ENCODE measurements at regions not wholly inside any gene's neighbourhood (a gene's known extent, or its start where the extent isn't known, plus 50 kb on each side); places are given as distances from the start of the nearest gene placed in this dataset.

- no peak for TF ChIP-seq POLR2A (IDR thresholded peaks at IDR 0.05)
- TF ChIP-seq POLR2AphosphoS5 (IDR thresholded peaks at IDR 0.05), result no peak
- no peak for TF ChIP-seq EP300 (IDR thresholded peaks at IDR 0.05)
- TF ChIP-seq, protein P1, sequence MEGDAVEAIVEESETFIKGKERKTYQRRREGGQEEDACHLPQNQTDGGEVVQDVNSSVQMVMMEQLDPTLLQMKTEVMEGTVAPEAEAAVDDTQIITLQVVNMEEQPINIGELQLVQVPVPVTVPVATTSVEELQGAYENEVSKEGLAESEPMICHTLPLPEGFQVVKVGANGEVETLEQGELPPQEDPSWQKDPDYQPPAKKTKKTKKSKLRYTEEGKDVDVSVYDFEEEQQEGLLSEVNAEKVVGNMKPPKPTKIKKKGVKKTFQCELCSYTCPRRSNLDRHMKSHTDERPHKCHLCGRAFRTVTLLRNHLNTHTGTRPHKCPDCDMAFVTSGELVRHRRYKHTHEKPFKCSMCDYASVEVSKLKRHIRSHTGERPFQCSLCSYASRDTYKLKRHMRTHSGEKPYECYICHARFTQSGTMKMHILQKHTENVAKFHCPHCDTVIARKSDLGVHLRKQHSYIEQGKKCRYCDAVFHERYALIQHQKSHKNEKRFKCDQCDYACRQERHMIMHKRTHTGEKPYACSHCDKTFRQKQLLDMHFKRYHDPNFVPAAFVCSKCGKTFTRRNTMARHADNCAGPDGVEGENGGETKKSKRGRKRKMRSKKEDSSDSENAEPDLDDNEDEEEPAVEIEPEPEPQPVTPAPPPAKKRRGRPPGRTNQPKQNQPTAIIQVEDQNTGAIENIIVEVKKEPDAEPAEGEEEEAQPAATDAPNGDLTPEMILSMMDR (IDR thresholded peaks at IDR 0.05), result no peak
- intact Hi-C loops (cut with DNase I), result no loop called here
- Histone ChIP-seq H3K36me3 (no peaks in the 10 kb centered on the region), H3K27ac (no peak overlapping the region), H3K4me1 (no peaks in the 10 kb centered on the region), H3K27me3 (no peaks in the 10 kb centered on the region), H3K4me3 (no peak overlapping the region), H3K9me3 (no peaks in the 10 kb centered on the region)
- WGBS, 2 donors, result 54 to 72% methylated on average over 3 of the region's 3 CpGs
- DNase-seq, result no peak
Observed at GRCh38 chr1:187442603-187443002, 613.9 kb downstream of the PLA2G4A start.

- H3K36me3 ChIP-seq, result no peaks in the 10 kb centered on the region
- no peak overlapping the region for H3K4me3 ChIP-seq
- TF ChIP-seq POLR2A (IDR thresholded peaks at IDR 0.05) (no peak), EP300 (IDR thresholded peaks at IDR 0.05) (no peak), POLR2AphosphoS5 (IDR thresholded peaks at IDR 0.05) (no peak)
- TF ChIP-seq, protein P1 (IDR thresholded peaks at IDR 0.05), result no peak
- WGBS, 2 donors, result 85 to 86% methylated on average over 3 of the region's 3 CpGs
- no peak for DNase-seq
- H3K27me3 ChIP-seq, result no peaks in the 10 kb centered on the region
- intact Hi-C loops (cut with DNase I), result no loop called here
- H3K9me3 ChIP-seq, result no peaks in the 10 kb centered on the region
- no peak overlapping the region for H3K27ac ChIP-seq
- no peaks in the 10 kb centered on the region for H3K4me1 ChIP-seq
Observed at GRCh38 chr1:187443939-187444338, 615.2 kb downstream of the PLA2G4A start.

DNA sequence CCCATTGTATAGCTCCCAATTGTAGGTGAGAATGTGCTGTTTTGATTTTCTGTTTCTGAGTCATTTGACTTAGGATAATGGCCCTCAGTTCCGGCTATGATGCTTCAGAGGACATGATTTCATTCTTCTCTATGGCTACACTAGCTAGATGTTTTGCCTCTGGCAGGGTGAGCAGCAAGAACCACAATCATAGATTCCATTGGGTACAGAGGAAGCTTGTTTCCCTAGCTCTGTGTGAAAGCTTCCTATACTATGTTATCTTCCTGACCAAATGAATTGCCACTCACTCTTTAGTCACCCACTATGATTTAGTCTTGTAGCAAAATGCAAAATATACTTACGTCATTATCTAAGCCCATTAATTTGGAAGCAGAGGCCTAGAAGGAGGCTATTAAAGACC lies 616.3 kb downstream of the PLA2G4A start:
- H3K27me3 ChIP-seq, result no peaks in the 10 kb centered on the region
- no peaks in the 10 kb centered on the region for H3K36me3 ChIP-seq
- H3K4me1 ChIP-seq, result no peaks in the 10 kb centered on the region
- no peak overlapping the region for H3K27ac ChIP-seq
- WGBS, 2 donors, result 85 to 86% methylated on average over 2 of the region's 2 CpGs
- intact Hi-C loops (cut with DNase I), result no loop called here
- no peak overlapping the region for H3K4me3 ChIP-seq
- DNase-seq, result no peak
- TF ChIP-seq POLR2A (IDR thresholded peaks at IDR 0.05), result no peak
- no peak for TF ChIP-seq EP300 (IDR thresholded peaks at IDR 0.05)
- TF ChIP-seq, protein P1 (IDR thresholded peaks at IDR 0.05), result no peak
- no peak for TF ChIP-seq POLR2AphosphoS5 (IDR thresholded peaks at IDR 0.05)
- no peaks in the 10 kb centered on the region for H3K9me3 ChIP-seq

DNA sequence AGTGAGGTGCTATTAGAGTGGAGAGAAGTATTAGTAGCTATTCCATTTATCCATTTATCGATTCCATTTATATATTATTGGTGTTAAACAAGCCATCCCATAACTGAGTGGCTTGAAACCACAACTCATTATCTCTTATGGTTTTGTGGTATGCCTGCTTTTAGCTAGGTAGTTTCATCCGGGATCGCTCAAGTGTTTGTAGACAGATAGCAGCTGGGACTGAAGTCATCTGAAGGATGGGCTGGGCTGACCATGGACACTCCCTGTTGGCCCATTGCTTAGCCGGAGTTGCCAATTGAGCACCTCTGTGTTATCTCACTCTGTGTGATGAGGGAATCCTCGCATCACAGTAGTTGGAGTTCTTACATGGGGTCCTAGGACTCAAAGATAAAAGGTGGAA lies 622.5 kb downstream of the PLA2G4A start:
- Histone ChIP-seq H3K4me1 (no peaks in the 10 kb centered on the region), H3K4me3 (no peak overlapping the region), H3K27me3 (no peaks in the 10 kb centered on the region), H3K9me3 (no peaks in the 10 kb centered on the region), H3K36me3 (no peaks in the 10 kb centered on the region), H3K27ac (no peak overlapping the region)
- 82 to 88% methylated on average over 5 of the region's 5 CpGs for WGBS, 2 donors
- intact Hi-C loops (cut with DNase I), result no loop called here
- TF ChIP-seq, protein P1 (IDR thresholded peaks at IDR 0.05), result no peak
- TF ChIP-seq EP300 (IDR thresholded peaks at IDR 0.05) (no peak), POLR2AphosphoS5 (IDR thresholded peaks at IDR 0.05) (no peak), POLR2A (IDR thresholded peaks at IDR 0.05) (no peak)
- DNase-seq, result no peak

DNA sequence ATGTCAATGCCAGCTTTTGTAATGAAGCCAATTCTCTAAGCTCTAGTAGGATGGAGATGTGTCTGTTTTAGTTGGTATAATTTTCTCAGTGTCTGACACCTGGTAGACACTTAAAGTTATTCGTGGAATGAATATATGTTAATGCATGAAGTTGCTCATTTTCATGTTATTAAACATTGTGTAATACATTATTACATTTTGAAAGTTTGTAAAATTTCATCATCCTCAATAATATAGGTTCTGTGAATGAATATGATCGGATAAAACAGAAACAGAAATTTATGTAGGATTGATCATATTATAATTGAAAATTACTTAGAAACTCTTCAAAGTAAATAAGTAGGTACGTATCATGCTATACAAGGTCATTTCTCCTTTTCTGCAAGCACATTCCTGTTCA lies 625.3 kb downstream of the PLA2G4A start:
- intact Hi-C loops (cut with DNase I), result no loop called here
- WGBS, 2 donors, result 84 to 85% methylated on average over 3 of the region's 3 CpGs
- H3K36me3 ChIP-seq, result no peaks in the 10 kb centered on the region
- no peak for DNase-seq
- no peaks in the 10 kb centered on the region for H3K27me3 ChIP-seq
- no peaks in the 10 kb centered on the region for H3K4me1 ChIP-seq
- no peak overlapping the region for H3K4me3 ChIP-seq
- no peak overlapping the region for H3K27ac ChIP-seq
- TF ChIP-seq, protein P1 (IDR thresholded peaks at IDR 0.05), result no peak
- TF ChIP-seq POLR2AphosphoS5 (IDR thresholded peaks at IDR 0.05), result no peak
- no peak for TF ChIP-seq EP300 (IDR thresholded peaks at IDR 0.05)
- no peak for TF ChIP-seq POLR2A (IDR thresholded peaks at IDR 0.05)
- no peaks in the 10 kb centered on the region for H3K9me3 ChIP-seq

Measured in sigmoid colon (tissue), 6 donors.